ENCODE measurements at regions not wholly inside any gene's neighbourhood (a gene's known extent, or its start where the extent isn't known, plus 50 kb on each side); places are given as distances from the start of the nearest gene placed in this dataset.
A peak's percentile ranks its signal among the peaks of the same experiment; 100 is the strongest.

DNA sequence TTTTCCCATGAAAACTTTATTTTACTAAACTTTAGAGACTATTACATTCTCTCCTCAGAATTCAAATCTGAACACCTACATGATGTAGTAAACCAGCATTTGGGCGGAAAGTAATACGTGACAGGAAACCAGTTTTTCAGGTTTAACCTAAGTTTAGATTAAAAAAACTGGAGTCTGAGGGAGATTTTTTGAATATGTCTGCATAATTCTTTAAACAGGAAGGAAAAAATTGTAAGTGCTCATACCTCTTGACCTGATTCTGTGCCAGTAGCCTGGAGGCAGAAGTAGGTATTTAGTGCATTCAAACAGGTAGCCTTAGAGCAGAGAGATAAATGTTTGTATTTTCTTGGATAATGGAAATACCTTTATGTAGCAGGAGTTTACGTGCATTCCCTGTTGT is 224.3 kb downstream of the MDFIC start:
- 42 to 50% methylated on average over 3 of the region's 3 CpGs for WGBS, 2 donors

GRCh38 chr7:115145512-115145911 is 223.6 kb downstream of the MDFIC start:
- no peaks in the 10 kb centered on the region for H3K27me3 ChIP-seq
- H3K27ac ChIP-seq, result peak overlapping the region; percentile 11 to 63 (median 60)
- TF ChIP-seq POLR2A (IDR thresholded peaks at IDR 0.05) (no peak), CTCF (IDR thresholded peaks at IDR 0.05) (no peak)
- no peaks in the 10 kb centered on the region for H3K9me3 ChIP-seq
- H3K4me3 ChIP-seq (replicated peaks in 1 of 3), result no peak overlapping the region
- intact Hi-C loops (cut with DNase I), result no loop called here
- H3K36me3 ChIP-seq, result no peaks in the 10 kb centered on the region
- WGBS, 2 donors, result 9 to 16% methylated on average over 2 of the region's 2 CpGs
- H3K4me1 ChIP-seq, result peaks cover 16 to 19% of the 10 kb centered on the region in 2 donors
- DNase-seq, result no peak

More for the DNA sequence above, 224.3 kb downstream of the MDFIC start:
- H3K4me3 ChIP-seq (replicated peaks in 1 of 3), result no peak overlapping the region
- peaks cover 16 to 19% of the 10 kb centered on the region in 2 donors for H3K4me1 ChIP-seq
- H3K27ac ChIP-seq, result peak overlapping the region; percentile 30 to 63 (median 60)
- DNase-seq, result peak; percentile 36 to 38
- intact Hi-C loops (cut with DNase I), result no loop called here
- TF ChIP-seq POLR2A (IDR thresholded peaks at IDR 0.05) (no peak), CTCF (IDR thresholded peaks at IDR 0.05) (peak in 3 of 6 experiments; percentile 39 to 49 (median 44))
- H3K36me3 ChIP-seq, result no peaks in the 10 kb centered on the region
- H3K9me3 ChIP-seq, result no peaks in the 10 kb centered on the region
- no peaks in the 10 kb centered on the region for H3K27me3 ChIP-seq

DNA sequence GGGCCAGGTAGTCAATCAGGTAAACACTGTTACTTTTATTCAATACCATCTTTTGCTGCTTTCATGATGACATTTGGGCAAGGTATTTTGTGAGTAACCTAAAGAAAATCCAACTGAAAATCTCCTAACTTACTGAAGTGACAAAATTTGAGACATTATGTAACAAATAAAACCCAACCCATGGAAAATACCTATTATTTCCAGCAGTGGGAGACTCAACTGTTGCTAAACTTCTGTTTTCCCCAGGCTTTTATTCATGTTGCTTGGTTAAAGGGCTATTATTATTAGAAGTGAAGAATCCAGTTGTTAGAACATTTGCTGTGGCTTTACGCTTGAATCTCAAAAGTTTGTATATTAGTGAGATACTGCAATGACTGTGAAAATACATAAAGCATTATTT is 215.9 kb downstream of the MDFIC start:
- no peak overlapping the region for H3K4me3 ChIP-seq (replicated peaks in 1 of 3)
- no peak for DNase-seq
- peaks cover 8 to 10% of the 10 kb centered on the region in 2 donors for H3K4me1 ChIP-seq
- no peak overlapping the region for H3K27ac ChIP-seq
- no peaks in the 10 kb centered on the region for H3K27me3 ChIP-seq
- intact Hi-C loops (cut with DNase I), result no loop called here
- H3K9me3 ChIP-seq, result no peaks in the 10 kb centered on the region
- TF ChIP-seq CTCF (IDR thresholded peaks at IDR 0.05) (no peak), POLR2A (IDR thresholded peaks at IDR 0.05) (no peak)
- H3K36me3 ChIP-seq, result no peaks in the 10 kb centered on the region
- 95% methylated on average over 1 of the region's 1 CpG for WGBS, 2 donors

GRCh38 chr7:115136796-115137443 is 215.0 kb downstream of the MDFIC start:
- Histone ChIP-seq H3K27ac (no peak overlapping the region), H3K9me3 (no peaks in the 10 kb centered on the region), H3K27me3 (no peaks in the 10 kb centered on the region), H3K4me1 (peaks cover 8 to 10% of the 10 kb centered on the region in 2 donors), H3K4me3 (replicated peaks in 1 of 3) (no peak overlapping the region), H3K36me3 (no peaks in the 10 kb centered on the region)
- TF ChIP-seq CTCF (IDR thresholded peaks at IDR 0.05) (no peak), POLR2A (IDR thresholded peaks at IDR 0.05) (no peak)
- 93 to 95% methylated on average over 3 of the region's 3 CpGs for WGBS, 2 donors
- no peak for DNase-seq
- intact Hi-C loops (cut with DNase I), result no loop called here

DNA sequence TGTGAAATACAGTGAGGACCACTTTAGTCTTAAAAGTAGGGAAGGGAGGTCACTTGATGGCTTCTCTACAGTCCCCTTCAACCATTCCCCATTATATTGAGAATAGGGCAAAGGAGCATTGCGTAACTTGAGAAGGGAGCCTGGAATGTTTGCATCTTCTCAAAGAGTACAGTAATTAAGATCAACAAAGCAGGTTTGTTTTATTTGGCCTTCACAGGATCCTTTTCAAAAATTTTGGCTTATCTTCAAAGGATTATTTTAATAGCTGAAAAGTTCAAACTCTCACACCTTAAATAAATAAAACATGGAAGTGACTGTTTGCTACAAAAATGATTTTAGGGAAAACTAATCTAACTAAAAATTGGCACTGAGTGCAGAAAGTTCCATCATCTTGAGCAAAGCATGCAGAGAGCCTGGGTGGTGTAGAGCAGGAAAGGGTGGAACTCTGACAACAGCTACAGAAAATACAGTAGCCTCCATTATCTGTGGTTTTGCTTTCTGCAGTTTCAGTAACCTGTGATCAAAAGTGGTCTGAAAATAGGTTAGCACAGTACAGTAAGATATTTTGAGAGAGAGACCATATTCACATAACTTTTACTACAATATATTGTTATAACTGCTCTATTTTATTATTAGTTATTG is 214.0 kb downstream of the MDFIC start:
- DNase-seq, result no peak
- no peaks in the 10 kb centered on the region for H3K9me3 ChIP-seq
- intact Hi-C loops (cut with DNase I), result no loop called here
- 61 to 62% methylated on average over 1 of the region's 1 CpG for WGBS, 2 donors
- H3K27me3 ChIP-seq, result no peaks in the 10 kb centered on the region
- no peak overlapping the region for H3K27ac ChIP-seq
- H3K4me3 ChIP-seq (replicated peaks in 1 of 3), result no peak overlapping the region
- no peak for TF ChIP-seq POLR2A (IDR thresholded peaks at IDR 0.05)
- no peak for TF ChIP-seq CTCF (IDR thresholded peaks at IDR 0.05)
- no peaks in the 10 kb centered on the region for H3K36me3 ChIP-seq
- peaks cover 8 to 10% of the 10 kb centered on the region in 2 donors for H3K4me1 ChIP-seq
